ENCODE measurements at regions not wholly inside any gene's neighbourhood (a gene's known extent, or its start where the extent isn't known, plus 50 kb on each side); places are given as distances from the start of the nearest gene placed in this dataset.
"Not testable (repeated sequence)": the region's sequence is repeated elsewhere in the genome, so short reads cannot be mapped to it uniquely, and the experiment has no call there.

DNA sequence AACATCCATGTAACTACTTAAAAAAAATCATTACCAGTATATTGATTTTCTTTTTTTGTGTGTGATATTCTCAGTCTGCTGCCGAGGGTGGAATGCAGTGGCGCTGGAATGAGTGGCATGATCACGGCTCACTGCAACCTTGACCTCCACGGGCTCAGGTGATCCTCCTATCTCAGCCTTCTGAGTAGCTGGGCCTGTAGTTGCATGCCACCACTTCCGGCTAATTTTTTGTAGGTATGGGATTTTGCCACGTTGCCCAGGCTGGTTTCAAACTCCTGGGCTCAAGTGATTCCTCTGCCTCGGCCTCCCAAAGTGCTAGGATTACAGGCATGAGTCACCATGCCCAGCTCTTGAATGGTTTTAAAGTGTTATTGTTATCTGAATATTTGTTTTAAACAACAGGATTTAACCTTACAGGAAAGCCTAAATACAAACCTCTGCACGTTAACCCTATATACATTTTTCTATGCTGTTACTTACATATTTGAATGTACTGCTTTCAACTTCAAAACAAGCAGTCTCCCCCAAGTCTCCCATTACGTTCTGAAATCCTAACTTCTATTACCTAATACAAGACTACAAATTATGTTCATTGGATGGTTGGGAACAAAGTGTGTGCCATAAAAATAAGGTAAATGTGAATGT, 61.7 kb downstream of the KPNA2 start:
- H3K27ac ChIP-seq (ENCODE audit: extremely low read depth, low read depth, low read length): no peak overlapping the region
- ChIA-PET POLR2A (no interaction called here), CTCF (interaction anchor here (0.6 kb wide), 1 partner anchor 127 kb away, joined by 3 read pairs; no protein-coding TSS in a partner anchor)
- H3K9me3 ChIP-seq (ENCODE audit: control insufficient read depth, insufficient read depth, low read depth, low read length): no peaks in the 10 kb centered on the region
- H3K4me1 ChIP-seq (ENCODE audit: control insufficient read depth, insufficient read depth, low read length): no peaks in the 10 kb centered on the region; the same call in 1 of the 2 replicates
- TF ChIP-seq, protein P1, sequence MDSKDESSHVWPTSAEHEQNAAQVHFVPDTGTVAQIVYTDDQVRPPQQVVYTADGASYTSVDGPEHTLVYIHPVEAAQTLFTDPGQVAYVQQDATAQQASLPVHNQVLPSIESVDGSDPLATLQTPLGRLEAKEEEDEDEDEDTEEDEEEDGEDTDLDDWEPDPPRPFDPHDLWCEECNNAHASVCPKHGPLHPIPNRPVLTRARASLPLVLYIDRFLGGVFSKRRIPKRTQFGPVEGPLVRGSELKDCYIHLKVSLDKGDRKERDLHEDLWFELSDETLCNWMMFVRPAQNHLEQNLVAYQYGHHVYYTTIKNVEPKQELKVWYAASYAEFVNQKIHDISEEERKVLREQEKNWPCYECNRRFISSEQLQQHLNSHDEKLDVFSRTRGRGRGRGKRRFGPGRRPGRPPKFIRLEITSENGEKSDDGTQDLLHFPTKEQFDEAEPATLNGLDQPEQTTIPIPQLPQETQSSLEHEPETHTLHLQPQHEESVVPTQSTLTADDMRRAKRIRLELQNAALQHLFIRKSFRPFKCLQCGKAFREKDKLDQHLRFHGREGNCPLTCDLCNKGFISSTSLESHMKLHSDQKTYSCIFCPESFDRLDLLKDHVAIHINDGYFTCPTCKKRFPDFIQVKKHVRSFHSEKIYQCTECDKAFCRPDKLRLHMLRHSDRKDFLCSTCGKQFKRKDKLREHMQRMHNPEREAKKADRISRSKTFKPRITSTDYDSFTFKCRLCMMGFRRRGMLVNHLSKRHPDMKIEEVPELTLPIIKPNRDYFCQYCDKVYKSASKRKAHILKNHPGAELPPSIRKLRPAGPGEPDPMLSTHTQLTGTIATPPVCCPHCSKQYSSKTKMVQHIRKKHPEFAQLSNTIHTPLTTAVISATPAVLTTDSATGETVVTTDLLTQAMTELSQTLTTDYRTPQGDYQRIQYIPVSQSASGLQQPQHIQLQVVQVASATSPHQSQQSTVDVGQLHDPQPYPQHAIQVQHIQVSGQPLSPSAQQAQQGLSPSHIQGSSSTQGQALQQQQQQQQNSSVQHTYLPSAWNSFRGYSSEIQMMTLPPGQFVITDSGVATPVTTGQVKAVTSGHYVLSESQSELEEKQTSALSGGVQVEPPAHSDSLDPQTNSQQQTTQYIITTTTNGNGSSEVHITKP (tag by site-specific recombination; IDR thresholded peaks at IDR 0.05): peak; percentile 64
- TF ChIP-seq ZNF677 (tag by site-specific recombination; IDR thresholded peaks at IDR 0.05): no peak
- H3K36me3 ChIP-seq (ENCODE audit: control insufficient read depth in 2 of 2, insufficient read depth in 1 of 2, low read length in 2 of 2): no peaks in the 10 kb centered on the region
- H3K4me3 ChIP-seq (ENCODE audit: low read depth, low read length): no peak overlapping the region

- H3K27ac ChIP-seq (ENCODE audit: extremely low read depth, low read depth, low read length); CTCF ChIA-PET; H3K36me3 ChIP-seq (ENCODE audit: control insufficient read depth in 2 of 2, insufficient read depth in 1 of 2, low read length in 2 of 2); H3K9me3 ChIP-seq (ENCODE audit: control insufficient read depth, insufficient read depth, low read depth, low read length); H3K4me1 ChIP-seq (ENCODE audit: control insufficient read depth, insufficient read depth, low read length); H3K4me3 ChIP-seq (ENCODE audit: low read depth, low read length): not testable (repeated sequence)
- TF ChIP-seq ZNF202 (tag by site-specific recombination; IDR thresholded peaks at IDR 0.05; ENCODE audit: borderline replicate concordance): peak; percentile 17; the same call in 1 of the 2 replicates
- POLR2A ChIA-PET: interaction anchor here (1.2 to 1.5 kb wide), 3 partner anchors 64 to 359 kb away, joined by 3 to 7 read pairs (median 3); partner anchors contain the start of gene KPNA2
Measured at GRCh38 chr17:68099341-68099753, 63.8 kb downstream of the KPNA2 start.

DNA sequence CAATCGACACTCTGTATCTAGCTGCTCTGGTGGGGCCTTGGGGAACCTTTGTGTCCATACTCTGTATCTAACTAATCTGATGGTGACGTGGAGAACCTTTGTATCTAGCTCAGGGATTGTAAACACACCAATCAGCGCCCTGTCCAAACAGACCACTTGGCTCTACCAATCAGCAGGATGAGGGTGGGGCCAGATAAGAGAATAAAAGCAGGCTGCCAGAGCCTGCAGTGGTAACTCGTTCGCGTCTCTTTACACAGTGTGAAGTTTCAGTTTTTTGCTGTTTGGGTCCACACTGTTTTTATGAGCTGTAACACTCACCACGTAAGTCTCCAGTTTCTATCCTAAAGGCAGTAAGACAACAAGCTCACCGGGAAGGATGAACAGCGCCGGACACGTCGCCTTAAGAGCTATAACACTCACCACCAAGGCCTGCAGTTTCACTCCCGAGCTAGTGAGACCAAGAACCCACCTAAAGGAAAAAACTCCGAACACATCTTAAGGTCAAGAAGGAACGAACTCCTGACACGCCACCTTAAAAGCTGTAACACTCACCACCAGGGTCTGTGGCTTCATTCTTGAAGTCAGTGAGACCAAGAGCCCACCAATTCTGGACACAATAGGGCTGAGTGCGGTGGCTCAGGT, 64.6 kb downstream of the KPNA2 start:
- ChIA-PET POLR2A (interaction anchor here (1.0 to 1.5 kb wide), 5 partner anchors 17 to 358 kb away, joined by 3 to 7 read pairs (median 3); partner anchors contain the start of gene KPNA2), CTCF (no interaction called here)
- Histone ChIP-seq H3K27ac (ENCODE audit: extremely low read depth, low read depth, low read length) (no peak overlapping the region), H3K4me1 (ENCODE audit: control insufficient read depth, insufficient read depth, low read length) (peaks cover 9% of the 10 kb centered on the region), H3K36me3 (ENCODE audit: control insufficient read depth in 2 of 2, insufficient read depth in 1 of 2, low read length in 2 of 2) (peaks cover 4 to 6% of the 10 kb centered on the region in 2 experiments; a peak in 2 of 3 replicates), H3K4me3 (ENCODE audit: low read depth, low read length) (no peak overlapping the region), H3K9me3 (ENCODE audit: control insufficient read depth, insufficient read depth, low read depth, low read length) (no peaks in the 10 kb centered on the region)
- TF ChIP-seq MYNN (tag by site-specific recombination; IDR thresholded peaks at IDR 0.05; ENCODE audit: borderline replicate concordance) (no peak), ZNF404 (tag by site-specific recombination; IDR thresholded peaks at IDR 0.05) (no peak), ZNF148 (tag by site-specific recombination; IDR thresholded peaks at IDR 0.05; ENCODE audit: borderline replicate concordance) (no peak), ZNF2 (tag by site-specific recombination; IDR thresholded peaks at IDR 0.05) (no peak), ZNF214 (tag by site-specific recombination; IDR thresholded peaks at IDR 0.05; ENCODE audit: borderline replicate concordance) (no peak), YY1 (tag by site-specific recombination; IDR thresholded peaks at IDR 0.05) (no peak), ZNF629 (tag by site-specific recombination; IDR thresholded peaks at IDR 0.05) (no peak)
- TF ChIP-seq, protein P2, sequence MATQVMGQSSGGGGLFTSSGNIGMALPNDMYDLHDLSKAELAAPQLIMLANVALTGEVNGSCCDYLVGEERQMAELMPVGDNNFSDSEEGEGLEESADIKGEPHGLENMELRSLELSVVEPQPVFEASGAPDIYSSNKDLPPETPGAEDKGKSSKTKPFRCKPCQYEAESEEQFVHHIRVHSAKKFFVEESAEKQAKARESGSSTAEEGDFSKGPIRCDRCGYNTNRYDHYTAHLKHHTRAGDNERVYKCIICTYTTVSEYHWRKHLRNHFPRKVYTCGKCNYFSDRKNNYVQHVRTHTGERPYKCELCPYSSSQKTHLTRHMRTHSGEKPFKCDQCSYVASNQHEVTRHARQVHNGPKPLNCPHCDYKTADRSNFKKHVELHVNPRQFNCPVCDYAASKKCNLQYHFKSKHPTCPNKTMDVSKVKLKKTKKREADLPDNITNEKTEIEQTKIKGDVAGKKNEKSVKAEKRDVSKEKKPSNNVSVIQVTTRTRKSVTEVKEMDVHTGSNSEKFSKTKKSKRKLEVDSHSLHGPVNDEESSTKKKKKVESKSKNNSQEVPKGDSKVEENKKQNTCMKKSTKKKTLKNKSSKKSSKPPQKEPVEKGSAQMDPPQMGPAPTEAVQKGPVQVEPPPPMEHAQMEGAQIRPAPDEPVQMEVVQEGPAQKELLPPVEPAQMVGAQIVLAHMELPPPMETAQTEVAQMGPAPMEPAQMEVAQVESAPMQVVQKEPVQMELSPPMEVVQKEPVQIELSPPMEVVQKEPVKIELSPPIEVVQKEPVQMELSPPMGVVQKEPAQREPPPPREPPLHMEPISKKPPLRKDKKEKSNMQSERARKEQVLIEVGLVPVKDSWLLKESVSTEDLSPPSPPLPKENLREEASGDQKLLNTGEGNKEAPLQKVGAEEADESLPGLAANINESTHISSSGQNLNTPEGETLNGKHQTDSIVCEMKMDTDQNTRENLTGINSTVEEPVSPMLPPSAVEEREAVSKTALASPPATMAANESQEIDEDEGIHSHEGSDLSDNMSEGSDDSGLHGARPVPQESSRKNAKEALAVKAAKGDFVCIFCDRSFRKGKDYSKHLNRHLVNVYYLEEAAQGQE (tag by site-specific recombination; IDR thresholded peaks at IDR 0.05): no peak
- TF ChIP-seq, protein P3, sequence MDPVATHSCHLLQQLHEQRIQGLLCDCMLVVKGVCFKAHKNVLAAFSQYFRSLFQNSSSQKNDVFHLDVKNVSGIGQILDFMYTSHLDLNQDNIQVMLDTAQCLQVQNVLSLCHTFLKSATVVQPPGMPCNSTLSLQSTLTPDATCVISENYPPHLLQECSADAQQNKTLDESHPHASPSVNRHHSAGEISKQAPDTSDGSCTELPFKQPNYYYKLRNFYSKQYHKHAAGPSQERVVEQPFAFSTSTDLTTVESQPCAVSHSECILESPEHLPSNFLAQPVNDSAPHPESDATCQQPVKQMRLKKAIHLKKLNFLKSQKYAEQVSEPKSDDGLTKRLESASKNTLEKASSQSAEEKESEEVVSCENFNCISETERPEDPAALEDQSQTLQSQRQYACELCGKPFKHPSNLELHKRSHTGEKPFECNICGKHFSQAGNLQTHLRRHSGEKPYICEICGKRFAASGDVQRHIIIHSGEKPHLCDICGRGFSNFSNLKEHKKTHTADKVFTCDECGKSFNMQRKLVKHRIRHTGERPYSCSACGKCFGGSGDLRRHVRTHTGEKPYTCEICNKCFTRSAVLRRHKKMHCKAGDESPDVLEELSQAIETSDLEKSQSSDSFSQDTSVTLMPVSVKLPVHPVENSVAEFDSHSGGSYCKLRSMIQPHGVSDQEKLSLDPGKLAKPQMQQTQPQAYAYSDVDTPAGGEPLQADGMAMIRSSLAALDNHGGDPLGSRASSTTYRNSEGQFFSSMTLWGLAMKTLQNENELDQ (tag by site-specific recombination; IDR thresholded peaks at IDR 0.05; ENCODE audit: low read depth): no peak
- TF ChIP-seq, protein P4, sequence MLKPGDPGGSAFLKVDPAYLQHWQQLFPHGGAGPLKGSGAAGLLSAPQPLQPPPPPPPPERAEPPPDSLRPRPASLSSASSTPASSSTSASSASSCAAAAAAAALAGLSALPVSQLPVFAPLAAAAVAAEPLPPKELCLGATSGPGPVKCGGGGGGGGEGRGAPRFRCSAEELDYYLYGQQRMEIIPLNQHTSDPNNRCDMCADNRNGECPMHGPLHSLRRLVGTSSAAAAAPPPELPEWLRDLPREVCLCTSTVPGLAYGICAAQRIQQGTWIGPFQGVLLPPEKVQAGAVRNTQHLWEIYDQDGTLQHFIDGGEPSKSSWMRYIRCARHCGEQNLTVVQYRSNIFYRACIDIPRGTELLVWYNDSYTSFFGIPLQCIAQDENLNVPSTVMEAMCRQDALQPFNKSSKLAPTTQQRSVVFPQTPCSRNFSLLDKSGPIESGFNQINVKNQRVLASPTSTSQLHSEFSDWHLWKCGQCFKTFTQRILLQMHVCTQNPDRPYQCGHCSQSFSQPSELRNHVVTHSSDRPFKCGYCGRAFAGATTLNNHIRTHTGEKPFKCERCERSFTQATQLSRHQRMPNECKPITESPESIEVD (tag by site-specific recombination; IDR thresholded peaks at IDR 0.05): no peak
